Stimulated activated memory B cell treated with anti-CD40 and anti-IgM and Interleukin-4, amounts not matched to agents 10 μg/mL and 1 μg/mL and 100 μg/mL, for 72 hours (primary cell): ENCODE measurements at regions not wholly inside any gene's neighbourhood (a gene's known extent, or its start where the extent isn't known, plus 50 kb on each side); places are given as distances from the start of the nearest gene placed in this dataset.

Experiments used
- ATAC-seq: fragments of 150-1000 bp; cut with Tn5 transposase; 2 replicates; pipeline ENCODE4 v1.10.0; 2021
- H3K27ac Mint-ChIP-seq: one replicate; pipeline ENCODE4 v1.8.0; 2022; ENCODE audit warnings: mild to moderate bottlenecking, mixed read lengths
- H3K27me3 Mint-ChIP-seq: one replicate; pipeline ENCODE4 v1.8.0; 2022; ENCODE audit warnings: mixed read lengths
- H3K36me3 Mint-ChIP-seq: one replicate; pipeline ENCODE4 v1.8.0; 2022; ENCODE audit warnings: mixed read lengths
- H3K4me1 Mint-ChIP-seq: one replicate; pipeline ENCODE4 v1.8.0; 2022; ENCODE audit warnings: mixed read lengths
- H3K4me3 Mint-ChIP-seq: one replicate; pipeline ENCODE4 v1.8.0; 2022; ENCODE audit warnings: mild to moderate bottlenecking, moderate library complexity, mixed read lengths
- H3K9me3 Mint-ChIP-seq: one replicate; pipeline ENCODE4 v1.8.0; 2022; ENCODE audit warnings: mixed read lengths

DNA sequence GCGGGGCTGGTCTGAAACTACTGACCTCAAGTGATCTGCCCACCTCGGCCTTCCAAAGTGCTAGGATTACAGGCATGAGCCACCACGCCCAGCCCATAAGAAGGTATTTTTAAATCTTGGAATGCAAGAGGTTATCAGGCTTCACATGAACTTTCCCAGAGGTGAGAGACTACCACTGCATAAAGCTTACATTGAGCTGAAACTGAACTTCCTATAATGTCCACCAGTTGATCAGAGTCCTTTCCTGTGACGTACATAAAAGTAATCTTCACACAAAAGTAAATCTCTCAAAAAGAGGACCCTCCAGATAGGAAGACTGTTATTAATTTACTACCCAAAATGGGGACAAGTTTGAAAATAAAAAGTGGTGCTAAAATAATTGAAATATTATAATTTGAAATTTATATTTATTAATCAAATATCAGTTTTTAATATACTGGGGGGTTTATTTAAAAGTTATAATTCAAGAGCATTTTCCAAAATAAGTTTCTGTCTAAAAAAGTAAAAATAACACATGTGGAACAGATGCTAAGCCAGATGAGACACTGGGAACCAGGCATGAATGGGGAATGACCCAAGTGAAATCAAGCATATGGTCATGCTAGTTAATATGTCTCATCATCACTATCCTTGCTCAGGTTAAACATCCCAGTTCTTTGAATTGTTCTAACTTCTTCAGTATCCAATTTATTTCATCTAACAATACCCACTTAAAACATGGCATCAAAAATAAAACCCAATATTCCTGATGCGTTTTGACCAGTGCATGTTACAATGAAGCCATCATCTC is 269.9 kb upstream of the UBE2E2 start:
- no peak for ATAC-seq
- Mint-ChIP-seq H3K4me3 (no peak overlapping the region), H3K36me3 (no peaks in the 10 kb centered on the region), H3K9me3 (peaks cover 2% of the 10 kb centered on the region), H3K27me3 (no peaks in the 10 kb centered on the region), H3K4me1 (no peaks in the 10 kb centered on the region), H3K27ac (no peak overlapping the region)

DNA sequence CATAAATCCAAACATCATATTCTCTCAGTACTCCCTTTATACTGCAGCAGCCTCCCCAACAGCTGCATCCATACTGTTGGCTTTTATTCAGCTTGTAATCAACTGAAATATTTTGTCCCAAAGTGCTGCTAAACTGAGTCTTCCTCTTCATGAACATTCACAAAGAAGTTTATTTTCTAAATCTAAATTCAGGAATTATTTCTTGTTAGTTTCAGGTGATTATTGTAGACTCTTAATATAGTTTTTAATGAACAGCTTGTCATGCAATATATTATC is 269.3 kb upstream of the UBE2E2 start:
- Mint-ChIP-seq H3K9me3 (peaks cover 2% of the 10 kb centered on the region), H3K4me3 (no peak overlapping the region), H3K4me1 (no peaks in the 10 kb centered on the region), H3K27ac (no peak overlapping the region), H3K27me3 (no peaks in the 10 kb centered on the region), H3K36me3 (no peaks in the 10 kb centered on the region)
- ATAC-seq: no peak

DNA sequence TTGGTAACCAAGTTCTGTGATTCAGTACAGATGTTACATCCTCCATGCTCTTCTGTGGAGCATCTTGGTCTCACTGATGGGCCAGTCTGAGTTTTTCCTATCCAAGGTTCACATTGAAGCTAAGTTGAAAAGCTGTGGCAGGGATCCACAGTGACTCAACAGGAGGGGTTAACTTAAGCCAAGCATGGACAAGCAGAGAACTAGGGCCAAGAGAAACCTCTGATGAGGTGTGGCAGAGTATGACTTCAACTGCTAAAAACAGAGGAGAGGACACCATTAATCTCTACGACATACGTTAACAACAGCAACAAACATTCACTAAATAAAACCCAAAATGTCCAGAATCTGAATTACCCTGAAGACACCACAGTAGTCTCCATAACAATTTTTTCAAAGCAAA is 268.1 kb upstream of the UBE2E2 start:
- Mint-ChIP-seq H3K27me3 (no peaks in the 10 kb centered on the region), H3K9me3 (peaks cover 2% of the 10 kb centered on the region), H3K27ac (no peak overlapping the region), H3K36me3 (no peaks in the 10 kb centered on the region), H3K4me3 (no peak overlapping the region), H3K4me1 (no peaks in the 10 kb centered on the region)
- ATAC-seq: no peak

- H3K27me3 Mint-ChIP-seq: no peaks in the 10 kb centered on the region
- no peak overlapping the region for H3K27ac Mint-ChIP-seq
- no peak overlapping the region for H3K4me3 Mint-ChIP-seq
- no peaks in the 10 kb centered on the region for H3K36me3 Mint-ChIP-seq
- no peak for ATAC-seq
- H3K4me1 Mint-ChIP-seq: no peaks in the 10 kb centered on the region
- H3K9me3 Mint-ChIP-seq: no peaks in the 10 kb centered on the region
Measured at GRCh38 chr3:22937536-22937935, 265.6 kb upstream of the UBE2E2 start.

- Mint-ChIP-seq H3K36me3 (no peaks in the 10 kb centered on the region), H3K9me3 (no peaks in the 10 kb centered on the region), H3K27me3 (no peaks in the 10 kb centered on the region), H3K4me1 (no peaks in the 10 kb centered on the region), H3K27ac (no peak overlapping the region), H3K4me3 (no peak overlapping the region)
- no peak for ATAC-seq
Measured at GRCh38 chr3:22938739-22939138, 264.4 kb upstream of the UBE2E2 start.

GRCh38 chr3:22939349-22939748 is 263.8 kb upstream of the UBE2E2 start:
- Mint-ChIP-seq H3K27me3 (no peaks in the 10 kb centered on the region), H3K9me3 (no peaks in the 10 kb centered on the region), H3K4me1 (no peaks in the 10 kb centered on the region), H3K4me3 (no peak overlapping the region), H3K36me3 (no peaks in the 10 kb centered on the region), H3K27ac (no peak overlapping the region)
- no peak for ATAC-seq

DNA sequence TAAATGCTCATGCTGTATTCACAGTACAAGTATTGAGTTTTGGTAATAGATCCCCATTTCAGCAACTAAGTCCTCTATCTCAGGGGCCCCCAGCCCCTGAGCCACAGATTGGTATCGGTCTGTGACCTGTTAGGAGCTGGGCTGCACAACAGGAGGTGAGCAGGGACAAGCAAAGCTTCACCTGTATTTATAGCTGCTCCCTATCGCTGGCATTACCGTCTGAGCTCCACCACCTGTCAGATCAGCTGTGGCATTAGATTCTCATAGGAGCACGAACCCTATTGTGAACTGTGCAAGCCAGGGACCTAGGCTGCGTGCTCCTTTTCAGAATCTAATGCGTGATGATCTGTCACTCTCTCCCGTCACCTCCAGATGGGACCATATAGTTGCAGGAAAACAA is 262.8 kb upstream of the UBE2E2 start:
- no peak overlapping the region for H3K4me3 Mint-ChIP-seq
- no peaks in the 10 kb centered on the region for H3K4me1 Mint-ChIP-seq
- no peak overlapping the region for H3K27ac Mint-ChIP-seq

DNA sequence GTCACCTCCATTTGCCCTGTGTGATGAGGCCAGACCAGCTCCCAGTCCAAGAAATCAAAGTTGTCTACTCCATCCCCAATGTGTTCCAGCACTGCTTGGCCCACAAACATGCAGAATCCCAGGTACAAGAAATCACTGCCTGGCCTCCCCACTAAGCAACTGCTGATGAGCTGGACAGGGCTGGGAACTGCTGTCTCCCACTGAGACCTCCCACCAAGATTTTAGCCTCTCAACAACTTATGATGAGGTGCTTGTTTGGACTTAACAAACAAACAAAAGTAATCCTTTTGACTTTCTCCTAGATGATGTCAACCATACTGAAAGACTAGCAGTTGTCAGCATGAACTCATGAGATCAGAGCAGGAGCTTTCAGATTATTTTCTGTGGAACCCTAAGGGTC is 260.1 kb upstream of the UBE2E2 start:
- no peak overlapping the region for H3K27ac Mint-ChIP-seq
- H3K9me3 Mint-ChIP-seq: no peaks in the 10 kb centered on the region
- H3K4me3 Mint-ChIP-seq: no peak overlapping the region
- H3K36me3 Mint-ChIP-seq: no peaks in the 10 kb centered on the region
- H3K4me1 Mint-ChIP-seq: no peaks in the 10 kb centered on the region
- ATAC-seq: no peak
- no peaks in the 10 kb centered on the region for H3K27me3 Mint-ChIP-seq

More for the DNA sequence above, 262.8 kb upstream of the UBE2E2 start:
- no peaks in the 10 kb centered on the region for H3K9me3 Mint-ChIP-seq
- no peaks in the 10 kb centered on the region for H3K27me3 Mint-ChIP-seq
- H3K36me3 Mint-ChIP-seq: no peaks in the 10 kb centered on the region
- ATAC-seq: no peak

- Mint-ChIP-seq H3K4me3 (no peak overlapping the region), H3K36me3 (no peaks in the 10 kb centered on the region), H3K4me1 (no peaks in the 10 kb centered on the region), H3K9me3 (peaks cover 4% of the 10 kb centered on the region), H3K27me3 (no peaks in the 10 kb centered on the region), H3K27ac (no peak overlapping the region)
- no peak for ATAC-seq
Measured at GRCh38 chr3:22947851-22948250, 255.3 kb upstream of the UBE2E2 start.

DNA sequence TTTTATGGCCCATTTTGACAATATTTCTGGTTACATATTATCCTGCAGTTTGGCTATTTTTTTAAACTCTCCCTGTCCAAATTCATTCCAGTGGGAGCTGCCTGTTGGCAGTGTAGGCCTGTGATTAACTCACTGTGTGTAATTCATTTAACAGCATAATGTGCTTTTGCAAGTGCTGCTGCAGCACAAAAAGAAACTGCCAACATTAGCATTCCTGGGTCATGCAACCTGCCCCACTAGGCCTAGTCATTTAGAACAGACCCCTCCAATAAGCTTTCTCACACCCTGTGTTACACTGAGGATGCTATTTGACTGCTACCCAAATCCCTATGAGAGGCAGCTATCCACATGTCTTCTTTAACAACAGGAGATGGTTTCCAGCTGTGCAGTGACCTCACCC is 251.2 kb upstream of the UBE2E2 start:
- H3K4me1 Mint-ChIP-seq: no peaks in the 10 kb centered on the region
- no peak overlapping the region for H3K4me3 Mint-ChIP-seq
- no peaks in the 10 kb centered on the region for H3K27me3 Mint-ChIP-seq
- no peak overlapping the region for H3K27ac Mint-ChIP-seq
- no peaks in the 10 kb centered on the region for H3K36me3 Mint-ChIP-seq
- no peak for ATAC-seq
- peaks cover 4% of the 10 kb centered on the region for H3K9me3 Mint-ChIP-seq

DNA sequence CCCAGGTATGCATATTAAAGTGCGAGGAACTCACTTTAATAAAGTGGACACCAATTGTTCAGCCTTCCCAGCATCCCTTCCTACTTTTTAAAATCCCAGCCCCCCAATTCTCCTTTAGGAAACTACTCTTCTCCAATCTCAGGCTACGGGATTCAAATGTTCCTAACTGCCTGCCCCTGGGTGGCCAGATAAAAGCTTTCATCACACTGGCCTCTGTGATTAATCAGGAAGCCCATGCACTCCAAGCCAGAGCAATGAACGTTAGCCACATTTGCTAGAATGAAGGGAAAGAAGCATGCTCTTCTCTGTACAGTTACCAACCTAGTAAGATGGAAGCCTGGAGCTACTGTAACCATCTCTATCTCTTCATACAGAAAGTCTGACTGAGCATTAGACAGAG is 250.3 kb upstream of the UBE2E2 start:
- ATAC-seq: no peak
- Mint-ChIP-seq H3K36me3 (no peaks in the 10 kb centered on the region), H3K27me3 (no peaks in the 10 kb centered on the region), H3K9me3 (peaks cover 4% of the 10 kb centered on the region), H3K4me3 (no peak overlapping the region), H3K27ac (no peak overlapping the region), H3K4me1 (no peaks in the 10 kb centered on the region)

- Mint-ChIP-seq H3K4me1 (peaks cover 11% of the 10 kb centered on the region), H3K9me3 (no peaks in the 10 kb centered on the region), H3K27ac (no peak overlapping the region), H3K4me3 (no peak overlapping the region), H3K36me3 (no peaks in the 10 kb centered on the region), H3K27me3 (no peaks in the 10 kb centered on the region)
- peak; percentile 85 for ATAC-seq
Measured at GRCh38 chr3:22959593-22959992, 243.5 kb upstream of the UBE2E2 start.

- no peaks in the 10 kb centered on the region for H3K27me3 Mint-ChIP-seq
- no peak overlapping the region for H3K4me3 Mint-ChIP-seq
- H3K36me3 Mint-ChIP-seq: no peaks in the 10 kb centered on the region
- H3K4me1 Mint-ChIP-seq: peaks cover 11% of the 10 kb centered on the region
- no peak for ATAC-seq
- no peak overlapping the region for H3K27ac Mint-ChIP-seq
- no peaks in the 10 kb centered on the region for H3K9me3 Mint-ChIP-seq
Measured at GRCh38 chr3:22960105-22960984, 242.8 kb upstream of the UBE2E2 start.

DNA sequence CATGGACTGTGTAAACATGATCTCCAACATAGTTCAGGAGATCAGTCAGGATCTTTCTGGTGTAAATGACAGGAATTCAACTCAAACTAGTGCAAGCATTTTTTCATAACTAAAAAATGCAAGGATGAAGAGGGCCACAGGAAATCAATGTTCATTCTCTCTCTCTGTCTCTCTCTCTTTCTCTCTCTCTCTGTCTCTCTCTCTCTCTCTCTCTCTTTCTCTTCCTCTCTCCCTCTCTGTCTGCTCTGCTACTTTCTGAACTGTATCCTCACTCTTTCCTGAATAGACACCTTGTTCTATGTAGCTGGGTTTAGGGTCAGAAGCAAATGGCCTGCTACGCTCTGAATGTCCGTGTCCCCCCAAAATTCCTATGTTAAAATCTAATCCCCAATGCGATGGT is 240.9 kb upstream of the UBE2E2 start:
- no peaks in the 10 kb centered on the region for H3K9me3 Mint-ChIP-seq
- no peak for ATAC-seq
- peaks cover 5% of the 10 kb centered on the region for H3K27me3 Mint-ChIP-seq
- no peak overlapping the region for H3K27ac Mint-ChIP-seq
- H3K36me3 Mint-ChIP-seq: no peaks in the 10 kb centered on the region
- H3K4me1 Mint-ChIP-seq: peaks cover 11% of the 10 kb centered on the region
- H3K4me3 Mint-ChIP-seq: no peak overlapping the region

- H3K4me3 Mint-ChIP-seq: no peak overlapping the region
- no peak for ATAC-seq
- H3K36me3 Mint-ChIP-seq: no peaks in the 10 kb centered on the region
- H3K9me3 Mint-ChIP-seq: no peaks in the 10 kb centered on the region
- no peak overlapping the region for H3K27ac Mint-ChIP-seq
- no peaks in the 10 kb centered on the region for H3K4me1 Mint-ChIP-seq
- peaks cover 39% of the 10 kb centered on the region for H3K27me3 Mint-ChIP-seq
Measured at GRCh38 chr3:22966349-22966748, 236.8 kb upstream of the UBE2E2 start.

GRCh38 chr3:22969276-22969675 is 233.9 kb upstream of the UBE2E2 start:
- no peaks in the 10 kb centered on the region for H3K36me3 Mint-ChIP-seq
- no peaks in the 10 kb centered on the region for H3K9me3 Mint-ChIP-seq
- no peak overlapping the region for H3K27ac Mint-ChIP-seq
- H3K27me3 Mint-ChIP-seq: peaks cover 39% of the 10 kb centered on the region
- no peak for ATAC-seq
- no peak overlapping the region for H3K4me3 Mint-ChIP-seq
- no peaks in the 10 kb centered on the region for H3K4me1 Mint-ChIP-seq
